ENCODE measurements at regions not wholly inside any gene's neighbourhood (a gene's known extent, or its start where the extent isn't known, plus 50 kb on each side); places are given as distances from the start of the nearest gene placed in this dataset.
"Not testable (repeated sequence)": the region's sequence is repeated elsewhere in the genome, so short reads cannot be mapped to it uniquely, and the experiment has no call there.

DNA sequence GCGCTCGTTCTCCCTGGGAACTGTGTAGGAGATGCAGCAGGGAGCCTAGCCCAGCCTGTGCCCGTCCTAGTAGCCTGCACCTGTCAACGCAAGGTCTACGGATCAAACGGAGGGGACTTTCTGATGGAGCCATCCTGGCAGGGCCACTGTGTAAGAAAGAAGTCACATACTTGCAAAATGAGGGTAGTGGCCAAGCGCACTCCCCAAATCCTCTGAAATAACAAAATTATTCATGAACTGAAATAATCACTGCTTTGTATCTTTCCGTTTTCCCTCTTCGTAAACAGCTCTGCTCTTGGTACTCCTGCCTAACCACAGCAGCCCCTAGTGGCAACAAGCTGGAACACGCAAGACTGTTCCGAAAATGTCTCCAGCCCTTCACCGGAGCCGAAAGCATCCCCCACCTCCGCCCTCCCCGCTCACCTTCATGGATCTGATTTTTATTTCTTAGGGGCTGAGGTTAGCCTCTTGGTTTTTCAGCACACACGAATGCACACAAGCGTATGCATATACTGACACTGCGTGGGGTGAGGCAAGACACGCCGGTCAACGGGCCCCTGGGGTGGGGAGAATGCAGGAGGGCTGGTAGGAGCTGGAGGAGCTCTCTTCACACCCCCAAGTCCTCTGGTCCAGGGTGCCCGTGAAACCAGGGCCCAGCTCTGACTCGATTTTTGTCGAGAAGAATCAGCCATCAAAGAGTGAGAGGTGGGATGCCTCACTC lies 100.8 kb downstream of the ABCC12 start:
- DNase-seq, result peak; percentile 62

DNA sequence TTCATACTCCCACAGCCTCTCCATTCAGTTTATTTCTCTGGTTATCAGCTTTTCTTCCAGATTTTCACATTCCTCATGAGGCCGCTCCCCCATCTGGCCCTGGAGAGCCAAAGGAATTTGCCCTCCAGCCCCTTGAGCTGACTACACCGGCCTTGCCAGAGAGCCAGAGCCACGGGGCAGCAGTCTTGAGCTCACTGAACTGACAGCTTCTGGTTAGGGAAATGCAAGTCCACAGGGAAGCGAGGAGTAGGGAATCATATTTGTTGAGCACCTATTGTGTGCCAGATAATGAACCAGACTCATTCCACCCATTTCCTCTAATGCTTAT lies 102.4 kb downstream of the ABCC12 start:
- peak; percentile 55 for DNase-seq

DNA sequence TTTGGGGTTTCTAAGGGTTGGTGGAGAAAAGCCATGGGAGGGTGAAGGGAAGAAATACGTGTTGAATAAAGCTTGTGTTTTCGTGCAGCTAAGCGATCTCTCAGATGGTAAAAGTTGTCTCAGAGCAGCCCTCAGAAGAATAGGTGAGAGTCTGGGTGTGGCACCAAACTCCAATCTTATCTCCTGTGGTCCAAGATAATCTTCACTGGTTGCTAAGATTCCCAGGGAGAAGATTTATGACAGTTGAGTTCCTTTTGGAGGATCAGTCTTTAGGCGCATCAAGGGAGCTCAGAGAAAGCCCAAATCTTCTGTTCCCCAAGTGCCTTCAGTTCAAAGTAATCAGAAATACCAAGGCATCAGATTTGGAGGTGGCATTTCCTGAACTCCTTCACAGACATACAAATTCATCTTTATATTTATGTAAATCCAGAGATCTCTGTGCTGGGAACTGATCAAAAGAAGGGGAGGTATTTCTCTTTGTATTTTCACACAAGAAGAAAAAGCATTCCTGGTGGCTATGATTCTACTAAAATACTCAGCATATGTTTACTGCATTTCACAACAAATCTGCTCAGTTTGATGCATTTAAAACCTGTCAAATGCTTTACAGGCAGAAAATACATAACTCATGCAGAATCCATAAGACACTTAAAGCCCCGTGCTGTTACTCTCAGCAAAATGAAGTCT lies 102.9 kb downstream of the ABCC12 start:
- DNase-seq, result no peak

DNA sequence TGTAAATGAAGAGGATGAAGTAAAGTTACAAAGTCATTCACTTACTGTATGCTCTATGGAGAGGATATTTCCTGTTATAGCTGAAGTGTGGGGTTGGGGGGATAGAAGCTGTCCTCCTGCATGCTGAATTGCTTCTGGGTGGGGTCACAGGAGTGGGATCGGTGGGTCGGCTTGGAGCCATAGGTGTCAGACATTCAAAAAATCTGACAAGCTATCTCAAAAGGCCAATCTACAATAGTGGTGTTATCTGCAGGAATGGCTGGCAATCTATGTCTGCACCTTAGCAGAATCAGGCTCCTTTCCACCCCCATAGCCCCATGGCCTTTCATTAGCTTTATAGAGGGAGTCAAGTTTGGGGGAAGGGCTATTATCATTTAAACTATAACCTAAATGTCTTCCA lies 104.9 kb downstream of the ABCC12 start:
- DNase-seq, result no peak

DNA sequence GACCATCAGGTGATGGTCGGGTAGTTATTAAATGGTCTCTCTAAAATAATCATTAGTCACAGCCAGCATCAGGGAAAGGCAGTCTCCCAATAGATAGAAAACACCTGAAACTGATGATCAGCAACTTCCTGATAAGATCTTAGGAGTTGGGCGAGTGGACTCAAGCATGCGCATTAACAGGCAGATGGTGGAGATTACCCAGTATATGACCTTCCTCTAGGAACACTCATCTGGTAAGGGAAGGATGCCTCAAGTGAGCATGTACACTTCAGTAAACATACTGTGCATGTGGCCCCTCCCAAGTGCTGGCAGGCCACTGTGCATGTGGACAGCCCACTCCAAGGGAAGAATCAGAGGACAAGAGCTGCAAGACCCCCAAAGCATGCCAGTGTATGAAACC lies 105.9 kb downstream of the ABCC12 start:
- DNase-seq, result no peak

DNA sequence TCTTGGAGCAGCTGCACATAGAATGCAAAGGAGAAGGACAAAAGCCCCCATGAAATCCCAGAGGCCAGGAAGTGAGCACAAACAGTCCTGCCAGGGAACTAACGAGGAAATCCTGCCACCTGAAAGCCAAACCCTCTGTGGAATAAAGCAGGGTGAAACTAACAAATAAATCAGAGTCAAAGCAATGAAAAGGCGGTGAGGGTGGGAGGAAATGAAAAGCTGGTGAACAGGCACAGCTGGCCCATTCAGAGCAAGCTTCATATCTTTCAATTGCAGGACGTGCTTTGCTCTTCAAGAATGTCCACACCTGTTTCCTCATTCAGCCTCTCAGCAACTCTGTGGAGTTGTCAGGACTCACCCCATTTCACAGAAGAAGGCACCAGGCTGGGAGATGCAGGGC lies 108.1 kb downstream of the ABCC12 start:
- no peak for DNase-seq

DNA sequence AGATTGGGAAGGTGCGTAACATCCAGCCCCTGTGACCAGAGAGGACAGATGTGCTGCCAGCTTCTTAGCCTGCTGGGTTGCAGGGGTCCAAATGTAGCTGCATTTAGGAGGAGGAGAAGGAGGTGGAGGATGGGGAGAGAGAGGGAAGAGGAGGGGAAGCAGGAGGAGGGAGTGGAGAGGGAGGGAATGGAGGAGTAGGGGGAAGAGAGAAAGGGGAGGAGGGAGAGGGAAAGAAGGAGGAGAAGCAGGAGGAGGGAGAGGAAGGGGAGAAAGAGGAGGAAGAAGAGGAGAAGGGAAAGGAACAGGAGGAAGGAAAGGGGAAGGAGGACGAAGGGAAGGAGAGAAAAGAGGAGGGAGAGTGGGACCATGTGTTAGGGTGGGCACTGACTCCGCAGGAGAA lies 108.6 kb downstream of the ABCC12 start:
- DNase-seq, result no peak

DNA sequence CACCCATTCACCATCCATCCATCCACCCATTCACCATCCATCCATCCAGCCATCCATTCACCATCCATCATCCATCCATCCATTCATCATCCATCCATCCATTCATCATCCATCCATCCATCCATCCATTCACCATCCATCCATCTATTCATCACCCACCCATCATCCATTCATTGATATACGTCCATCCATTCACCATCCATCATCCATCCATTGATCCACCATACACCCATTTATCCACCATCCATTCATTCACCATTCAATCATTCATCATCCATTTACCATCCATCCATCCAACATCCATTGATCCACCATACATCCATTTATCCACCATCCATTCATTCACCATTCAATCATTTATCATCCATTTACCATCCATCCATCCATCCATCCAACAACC lies 111.7 kb downstream of the ABCC12 start:
- DNase-seq, result no peak

DNA sequence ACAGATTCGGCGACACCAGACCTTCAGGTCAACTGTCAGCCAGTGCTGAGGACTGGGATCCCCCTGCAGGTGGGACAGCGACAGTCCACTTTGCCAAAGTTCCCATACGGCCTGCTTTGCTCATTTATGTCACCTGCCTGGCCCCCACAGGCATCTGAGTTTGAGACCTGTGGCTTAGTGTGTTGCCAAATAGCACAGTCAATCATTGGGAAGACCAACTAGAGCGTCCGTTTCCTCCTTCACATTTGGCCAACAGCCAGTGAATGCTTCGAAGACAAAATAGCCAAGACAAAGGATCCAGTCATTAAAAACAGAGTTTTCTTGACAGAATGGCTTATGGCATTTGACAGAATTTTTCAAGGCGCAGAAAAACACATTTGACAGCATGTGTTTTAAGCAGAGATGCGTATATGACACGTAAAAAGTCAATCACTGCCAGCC lies 113.8 kb downstream of the ABCC12 start:
- no peak for DNase-seq

DNA sequence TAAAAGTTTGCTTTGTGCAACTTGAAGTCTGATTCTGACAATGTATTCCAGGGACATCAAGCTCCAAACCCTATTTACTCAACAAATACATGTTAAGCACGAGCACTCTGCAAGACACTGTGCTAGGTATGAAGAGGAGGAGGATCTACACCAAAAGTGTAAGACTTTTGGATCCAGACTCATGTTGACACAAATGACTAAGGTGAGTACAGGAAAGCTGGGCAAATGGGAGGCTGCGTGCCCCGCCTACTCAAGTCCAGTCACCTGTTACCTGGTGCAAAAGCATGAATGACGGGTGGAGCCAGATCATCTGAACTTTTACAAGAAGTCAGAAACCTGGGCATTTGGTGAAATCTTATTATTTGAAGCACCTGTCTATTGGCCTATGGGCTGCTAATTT lies 120.7 kb downstream of the ABCC12 start:
- DNase-seq, result no peak

DNA sequence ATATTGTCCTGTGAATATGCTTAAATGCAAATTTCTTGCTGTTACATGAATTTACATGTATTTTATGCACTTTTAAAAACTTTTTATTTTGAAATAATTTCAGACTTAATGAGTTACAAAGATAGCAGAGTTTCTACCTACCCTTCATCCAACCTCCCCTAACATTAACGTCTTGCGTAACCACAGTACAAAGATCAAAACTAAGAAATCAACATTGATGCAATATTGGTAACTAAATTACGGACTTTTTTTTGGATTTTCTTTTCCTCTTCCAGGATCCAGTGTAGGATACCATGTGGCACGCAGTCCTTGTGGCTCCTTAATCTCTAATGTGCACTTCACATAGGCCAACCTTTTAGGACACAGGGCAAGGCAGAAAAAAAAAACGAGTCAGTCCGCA lies 124.9 kb downstream of the ABCC12 start:
- DNase-seq, result no peak

DNA sequence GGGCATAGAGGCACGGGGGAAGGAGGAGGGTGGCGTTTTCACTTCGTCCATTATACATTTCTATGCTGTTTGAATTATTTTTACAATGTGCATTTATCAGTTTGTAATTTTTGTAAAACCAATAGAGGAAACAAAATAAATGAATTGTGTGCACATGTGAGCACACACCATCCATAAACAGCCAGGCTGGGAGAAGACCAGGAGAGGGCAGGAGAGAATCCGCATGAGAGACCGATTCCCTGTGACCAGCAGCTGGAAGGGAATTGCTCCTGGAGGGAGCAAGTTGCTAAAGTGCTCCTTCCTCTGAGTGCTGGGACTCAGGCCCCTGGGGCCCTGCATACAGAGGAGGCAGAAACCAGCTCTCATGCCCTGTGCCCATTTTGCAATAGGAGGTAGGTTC lies 126.0 kb downstream of the ABCC12 start:
- DNase-seq, result no peak

DNA sequence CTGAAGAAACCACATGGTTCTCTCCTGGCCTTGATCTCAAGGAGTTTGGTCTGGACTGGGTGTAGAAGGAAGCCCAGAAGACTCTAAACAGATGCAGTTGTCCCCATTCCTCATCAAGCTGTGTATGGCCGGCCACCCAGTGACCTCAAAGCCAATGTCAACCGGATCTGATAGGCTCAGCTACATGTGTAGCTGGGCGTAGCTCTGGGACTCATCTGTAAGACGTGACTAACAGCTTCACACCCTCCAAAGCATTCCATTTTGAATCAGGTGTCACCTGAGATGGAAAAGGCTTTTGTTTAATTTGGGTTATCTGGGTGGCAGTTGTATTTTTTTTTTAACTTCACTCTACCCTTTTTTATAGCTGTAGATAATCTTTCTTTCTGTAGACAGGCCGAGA lies 130.4 kb downstream of the ABCC12 start:
- DNase-seq, result no peak

DNA sequence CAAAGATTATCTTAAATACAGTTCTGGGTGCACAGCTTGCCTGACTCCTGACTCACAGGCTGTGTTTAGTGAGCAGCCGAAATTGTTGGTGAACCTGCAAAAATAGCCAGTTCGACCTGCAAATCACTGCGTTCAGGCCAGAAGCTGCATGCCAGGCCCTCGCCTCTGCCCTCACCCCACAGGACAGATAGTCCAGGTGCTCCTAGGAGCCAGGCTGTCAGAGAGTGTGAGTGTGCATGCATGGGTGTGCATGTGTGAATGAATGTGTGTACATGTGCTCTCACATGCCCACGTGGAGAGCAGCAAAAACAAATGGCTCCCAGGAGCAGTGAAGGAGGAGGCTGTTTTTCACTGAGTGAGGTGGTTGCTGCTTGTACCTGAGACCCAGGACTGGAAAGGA lies 131.8 kb downstream of the ABCC12 start:
- DNase-seq, result no peak

DNA sequence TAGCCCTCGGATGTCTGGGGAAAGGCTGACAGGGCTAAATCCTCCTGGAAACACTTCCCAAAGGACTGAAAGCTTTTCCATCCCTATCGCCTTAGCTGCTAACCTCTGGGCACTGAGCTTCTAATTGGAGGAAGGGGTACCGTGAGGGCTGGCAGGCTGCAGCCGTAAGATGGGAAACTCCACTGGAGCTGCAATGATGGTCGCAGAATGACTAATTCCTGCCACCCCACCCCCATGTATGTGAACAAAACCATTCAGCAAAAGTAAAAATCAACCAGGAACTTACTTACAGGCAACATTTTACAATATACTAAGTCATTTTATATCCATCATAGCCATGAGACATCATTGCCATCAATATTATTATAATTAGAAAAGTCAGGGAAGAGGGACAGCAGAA lies 133.3 kb downstream of the ABCC12 start:
- DNase-seq, result no peak

DNA sequence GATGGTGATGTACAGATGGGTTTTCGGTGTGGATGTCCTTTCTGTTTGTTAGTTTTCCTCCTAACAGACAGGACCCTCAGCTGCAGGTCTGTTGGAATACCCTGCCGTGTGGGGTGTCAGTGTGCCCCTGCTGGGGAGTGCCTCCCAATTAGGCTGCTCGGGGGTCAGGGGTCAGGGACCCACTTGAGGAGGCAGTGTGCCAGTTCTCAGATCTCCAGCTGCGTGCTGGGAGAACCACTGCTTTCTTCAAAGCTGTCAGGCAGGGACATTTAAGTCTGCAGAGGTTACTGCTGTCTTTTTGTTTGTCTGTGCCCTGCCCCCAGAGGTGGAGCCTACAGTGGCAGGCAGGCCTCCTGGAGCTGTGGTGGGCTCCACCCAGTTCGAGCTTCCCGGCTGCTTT lies 135.2 kb downstream of the ABCC12 start:
- not testable (repeated sequence) for DNase-seq

DNA sequence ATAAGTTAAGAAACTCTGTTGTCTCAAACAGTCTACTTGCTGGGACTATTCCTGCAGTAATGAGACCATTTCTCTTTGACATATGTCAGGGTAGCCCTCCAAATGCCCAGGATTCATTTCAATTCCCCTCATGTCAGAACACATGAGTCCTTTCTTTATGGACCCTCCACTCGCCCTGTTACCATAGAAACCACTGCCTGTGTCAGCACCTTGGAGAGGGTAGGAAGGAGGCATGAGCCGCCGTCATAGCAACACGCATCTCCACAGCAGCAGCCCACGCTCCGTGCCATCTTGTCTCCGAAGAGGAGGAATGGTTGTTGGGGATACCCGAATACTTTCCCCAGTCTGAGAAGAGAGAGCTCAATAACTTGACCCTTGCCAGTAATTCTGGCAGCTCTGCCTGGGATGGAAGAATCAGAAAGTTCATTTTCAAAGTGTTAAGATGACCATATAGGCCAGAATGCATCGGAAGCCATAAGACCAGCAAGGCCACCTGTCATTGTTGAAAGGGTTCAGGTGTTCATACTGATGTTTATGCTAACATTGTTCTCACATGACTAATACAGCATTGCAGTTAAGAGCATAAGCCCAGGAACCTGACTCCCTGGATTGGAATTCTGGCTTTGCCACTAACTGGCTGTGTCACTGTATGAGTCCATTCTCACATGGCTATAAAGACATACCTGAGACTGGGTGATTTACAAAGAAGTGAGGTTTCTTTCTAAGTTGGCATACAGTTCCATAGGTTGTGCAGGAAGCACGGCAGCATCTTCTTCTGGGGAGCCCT lies 141.3 kb downstream of the ABCC12 start:
- DNase-seq, result no peak

DNA sequence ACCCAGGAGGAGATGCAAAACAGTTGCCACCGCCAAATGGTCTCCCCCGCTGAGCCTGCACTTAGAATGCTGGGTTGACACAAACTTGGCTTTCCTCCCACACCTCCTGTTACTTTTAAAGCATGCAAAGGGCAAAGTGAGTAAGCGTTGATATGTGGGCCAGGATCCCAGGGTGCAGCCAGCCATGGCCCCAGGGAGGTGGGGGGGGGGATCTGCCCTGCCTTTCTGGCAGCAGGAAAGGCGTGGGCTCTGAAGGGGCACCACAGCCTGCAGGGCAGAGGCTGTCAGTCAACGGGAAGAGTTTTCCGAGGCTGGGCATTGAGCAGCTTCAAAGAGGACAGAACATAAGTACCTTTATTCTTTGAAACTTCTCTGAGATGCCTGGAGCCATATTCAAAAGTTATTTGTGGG lies 142.3 kb downstream of the ABCC12 start:
- DNase-seq, result no peak

DNA sequence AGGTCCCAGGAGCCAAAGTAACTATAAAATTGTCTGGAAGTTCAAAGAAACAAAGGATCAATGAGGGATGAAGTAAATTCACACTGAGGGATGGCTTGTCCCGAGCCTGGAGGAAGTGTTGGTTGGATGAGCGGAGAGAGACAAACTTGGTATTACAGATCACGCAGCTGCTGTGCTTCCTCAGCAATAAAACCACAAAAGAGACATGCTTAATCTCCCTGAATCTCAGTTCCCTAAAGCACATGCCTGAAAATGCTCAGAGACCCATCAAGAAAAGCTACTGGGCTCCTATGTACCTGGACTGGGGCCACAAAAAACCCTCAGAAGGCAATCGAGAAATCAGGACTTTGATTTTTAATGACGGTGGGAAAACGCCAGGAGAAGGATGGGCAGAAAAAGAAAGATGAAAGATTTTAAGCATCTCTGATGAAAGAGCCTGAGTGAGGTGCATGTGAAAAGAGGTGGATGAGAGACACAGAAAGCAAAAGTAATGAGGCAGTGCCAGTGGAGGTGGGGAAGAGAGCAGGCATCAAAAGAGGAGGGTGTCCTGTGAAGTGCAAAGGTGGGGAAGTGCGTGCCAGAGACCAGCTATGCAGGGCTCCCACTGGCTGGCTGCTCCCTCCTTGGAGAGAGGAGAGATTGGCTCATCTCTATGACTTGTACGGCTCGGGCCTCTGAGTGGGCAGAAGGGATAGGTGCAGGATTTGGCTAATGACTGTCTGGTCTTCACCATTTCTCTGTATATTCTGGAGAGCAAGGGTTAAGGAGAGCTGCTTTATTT lies 143.7 kb downstream of the ABCC12 start:
- DNase-seq, result no peak

DNA sequence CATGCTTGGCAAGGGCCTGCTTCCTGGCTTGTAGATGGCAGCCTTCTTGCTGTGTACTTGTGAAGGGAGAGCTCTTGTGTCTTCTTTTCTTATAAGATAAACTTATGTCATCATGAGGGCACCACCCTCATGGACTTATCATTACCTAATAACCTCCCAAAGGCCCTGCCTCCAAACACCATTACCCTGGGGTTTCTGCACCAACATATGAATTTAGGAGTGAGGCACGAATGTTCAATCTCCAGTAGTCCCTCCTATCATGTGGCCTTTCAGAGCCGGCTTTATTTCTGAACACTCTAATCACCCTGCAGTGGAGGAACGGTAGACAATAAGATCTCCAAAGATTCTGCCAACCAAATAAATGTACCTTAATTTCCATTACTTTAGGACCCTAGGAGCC lies 144.3 kb downstream of the ABCC12 start:
- DNase-seq, result no peak

DNA sequence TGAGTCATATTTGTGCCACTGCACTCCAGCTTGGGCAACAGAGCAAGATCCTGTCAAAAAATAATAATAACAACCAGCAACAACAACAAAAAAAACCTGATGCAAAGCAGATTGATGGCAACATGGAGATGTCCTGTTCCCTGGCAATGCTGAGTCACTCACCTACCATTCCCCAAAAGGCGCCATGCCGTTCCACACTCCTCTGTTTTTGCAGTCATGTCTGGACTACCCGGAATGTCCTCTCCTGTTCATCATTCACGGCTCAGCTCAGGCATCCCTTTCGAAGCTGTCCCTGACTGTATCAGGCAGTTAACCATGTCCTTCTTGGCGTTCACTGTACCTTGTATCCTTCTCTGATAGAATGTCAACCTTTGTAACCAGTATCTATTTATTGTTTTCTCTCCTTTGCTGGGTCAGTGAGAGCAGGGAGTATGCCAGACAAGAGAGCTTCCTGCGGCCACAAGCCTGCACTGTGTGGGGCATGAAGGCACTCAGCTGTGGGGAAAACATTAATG lies 147.7 kb downstream of the ABCC12 start:
- no peak for DNase-seq

DNA sequence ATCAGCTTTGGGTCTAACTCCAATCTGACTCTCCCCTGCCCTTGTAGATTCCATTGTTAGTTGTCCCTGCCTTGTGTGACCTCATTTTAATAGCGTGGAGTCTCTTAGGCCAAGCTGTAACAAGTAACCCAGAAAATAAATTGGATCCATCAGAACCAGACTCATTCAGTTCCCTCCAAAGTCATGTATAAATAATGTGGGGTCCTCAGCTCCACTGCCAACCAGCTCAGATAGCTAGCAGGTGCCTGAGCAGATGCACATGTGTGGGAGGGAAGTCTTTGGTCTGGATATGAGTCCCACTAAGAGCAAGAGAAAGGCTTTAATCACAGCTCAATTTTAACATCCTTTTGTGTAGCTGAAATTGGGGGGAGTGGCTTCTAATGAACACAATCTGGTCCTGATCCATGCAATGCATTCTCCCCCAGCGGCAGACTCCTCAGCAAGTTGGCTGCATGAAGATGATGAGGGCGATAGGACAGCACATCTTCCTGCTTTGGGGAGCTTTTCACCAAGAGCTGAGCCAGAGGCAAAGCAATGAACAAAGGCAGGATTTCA lies 151.6 kb downstream of the ABCC12 start:
- DNase-seq, result no peak

Data from fibroblast of upper back skin (primary cell).